ENCODE measurements at regions not wholly inside any gene's neighbourhood (a gene's known extent, or its start where the extent isn't known, plus 50 kb on each side); places are given as distances from the start of the nearest gene placed in this dataset.

GRCh38 chr12:24139035-24139434, 189.6 kb upstream of the SOX5 start:
- no TSS peak for BruUV-seq (replicated peaks)
- Histone ChIP-seq H3K4me2 (ENCODE audit: insufficient read depth, low read length) (no peak overlapping the region), H3K27me3 (ENCODE audit: control insufficient read depth in 2 of 2, insufficient read depth in 2 of 2, low read length in 2 of 2) (peaks cover 0 to 5% of the 10 kb centered on the region in 2 experiments), H3K4me1 (ENCODE audit: control insufficient read depth, extremely low read depth, insufficient read depth, low read length) (no peaks in the 10 kb centered on the region), H3K79me2 (ENCODE audit: control insufficient read depth, insufficient read depth, low read length) (no peaks in the 10 kb centered on the region), H3K4me3 (replicated peaks in 1 of 3; ENCODE audit: insufficient read depth in 1 of 3, low read depth in 1 of 3, low read length in 3 of 3) (no peak overlapping the region), H3K9me1 (replicated peaks; ENCODE audit: control insufficient read depth, extremely low read depth, insufficient read depth, low read length) (no peaks in the 10 kb centered on the region), H4K20me1 (replicated peaks; ENCODE audit: control insufficient read depth, extremely low read depth, insufficient read depth, low read length) (no peaks in the 10 kb centered on the region), H3K36me3 (ENCODE audit: control insufficient read depth in 2 of 2, extremely low read depth in 1 of 2, insufficient read depth in 2 of 2, low read length in 2 of 2) (no peaks in the 10 kb centered on the region), H2AFZ (ENCODE audit: low read depth, low read length) (no peak overlapping the region), H3K27ac (ENCODE audit: insufficient read depth, low read depth, low read length) (no peak overlapping the region), H3K9me3 (replicated peaks; ENCODE audit: control insufficient read depth, insufficient read depth, low read length) (no peaks in the 10 kb centered on the region), H3K9ac (replicated peaks; ENCODE audit: extremely low read depth, insufficient read depth, low read length) (no peak overlapping the region)
- ChIA-PET CTCF (no interaction called here), POLR2A (no interaction called here)
- DNase-seq (ENCODE audit: low read depth, low spot score) (no peak), FAIRE-seq (no peak)
- TF ChIP-seq POLR2A (IDR thresholded peaks at IDR 0.05; ENCODE audit: low read depth, low read length) (no peak), JUN (IDR thresholded peaks at IDR 0.05; ENCODE audit: borderline replicate concordance, insufficient read depth, insufficient read length, low read depth) (no peak), POLR2AphosphoS5 (IDR thresholded peaks at IDR 0.05; ENCODE audit: insufficient read depth, low read depth, low read length) (no peak), FOS (IDR thresholded peaks at IDR 0.05; ENCODE audit: borderline replicate concordance, insufficient read depth, low read length) (no peak), GATA2 (IDR thresholded peaks at IDR 0.05; ENCODE audit: insufficient read depth, insufficient read length, low read depth, low read length) (no peak), EZH2 (IDR thresholded peaks at IDR 0.05; ENCODE audit: borderline replicate concordance, low read depth, low read length, severe bottlenecking) (no peak), CTCF (IDR thresholded peaks at IDR 0.05; ENCODE audit: extremely low read depth in 1 of 2, insufficient read depth in 1 of 2, low read depth in 1 of 2, low read length in 2 of 2) (no peak), MYC (IDR thresholded peaks at IDR 0.05; ENCODE audit: low read depth, low read length) (no peak)
- TF ChIP-seq, protein P1, sequence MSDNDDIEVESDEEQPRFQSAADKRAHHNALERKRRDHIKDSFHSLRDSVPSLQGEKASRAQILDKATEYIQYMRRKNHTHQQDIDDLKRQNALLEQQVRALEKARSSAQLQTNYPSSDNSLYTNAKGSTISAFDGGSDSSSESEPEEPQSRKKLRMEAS (IDR thresholded peaks at IDR 0.05; ENCODE audit: insufficient read depth, insufficient read length) = no peak
- dilution Hi-C loops (cut with MboI; ENCODE audit: extremely low pct_ligation_motif_present, low sequenced_read_pairs) (no loop called here), intact Hi-C loops (cut with micrococcal nuclease) (no loop called here)
